ENCODE measurements at regions not wholly inside any gene's neighbourhood (a gene's known extent, or its start where the extent isn't known, plus 50 kb on each side); places are given as distances from the start of the nearest gene placed in this dataset.

DNA sequence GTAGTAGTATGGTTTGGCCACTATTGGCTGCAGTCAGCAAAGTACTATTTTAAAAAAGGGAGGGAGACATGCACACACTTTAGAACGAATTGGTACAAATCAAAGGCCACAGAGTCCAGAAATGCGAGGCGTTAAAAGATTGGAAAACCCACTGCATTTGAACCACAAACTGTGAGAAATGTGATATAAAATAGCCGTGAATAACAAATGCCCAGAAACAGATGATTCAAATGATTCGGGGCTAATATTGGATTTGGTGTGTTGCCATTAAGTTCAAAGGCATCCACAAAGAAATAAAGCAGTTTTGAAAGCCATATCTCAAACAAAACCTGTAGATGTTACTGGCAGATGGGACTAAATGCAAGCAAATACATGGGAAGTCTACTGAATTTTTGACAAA, 140.9 kb upstream of the HMHB1 start:
- Histone ChIP-seq H3K27ac (no peak overlapping the region), H3K36me3 (no peaks in the 10 kb centered on the region), H3K4me1 (no peaks in the 10 kb centered on the region), H3K9me3 (no peaks in the 10 kb centered on the region), H3K27me3 (no peaks in the 10 kb centered on the region), H3K9ac (ENCODE audit: low read depth in 2 of 2, low read length in 2 of 2) (no peak overlapping the region), H3K4me3 (no peak overlapping the region)
- intact Hi-C loops (cut with DNase I), result no loop called here
- TF ChIP-seq, protein P1, sequence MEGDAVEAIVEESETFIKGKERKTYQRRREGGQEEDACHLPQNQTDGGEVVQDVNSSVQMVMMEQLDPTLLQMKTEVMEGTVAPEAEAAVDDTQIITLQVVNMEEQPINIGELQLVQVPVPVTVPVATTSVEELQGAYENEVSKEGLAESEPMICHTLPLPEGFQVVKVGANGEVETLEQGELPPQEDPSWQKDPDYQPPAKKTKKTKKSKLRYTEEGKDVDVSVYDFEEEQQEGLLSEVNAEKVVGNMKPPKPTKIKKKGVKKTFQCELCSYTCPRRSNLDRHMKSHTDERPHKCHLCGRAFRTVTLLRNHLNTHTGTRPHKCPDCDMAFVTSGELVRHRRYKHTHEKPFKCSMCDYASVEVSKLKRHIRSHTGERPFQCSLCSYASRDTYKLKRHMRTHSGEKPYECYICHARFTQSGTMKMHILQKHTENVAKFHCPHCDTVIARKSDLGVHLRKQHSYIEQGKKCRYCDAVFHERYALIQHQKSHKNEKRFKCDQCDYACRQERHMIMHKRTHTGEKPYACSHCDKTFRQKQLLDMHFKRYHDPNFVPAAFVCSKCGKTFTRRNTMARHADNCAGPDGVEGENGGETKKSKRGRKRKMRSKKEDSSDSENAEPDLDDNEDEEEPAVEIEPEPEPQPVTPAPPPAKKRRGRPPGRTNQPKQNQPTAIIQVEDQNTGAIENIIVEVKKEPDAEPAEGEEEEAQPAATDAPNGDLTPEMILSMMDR (IDR thresholded peaks at IDR 0.05), result no peak
- DNase-seq, result no peak

DNA sequence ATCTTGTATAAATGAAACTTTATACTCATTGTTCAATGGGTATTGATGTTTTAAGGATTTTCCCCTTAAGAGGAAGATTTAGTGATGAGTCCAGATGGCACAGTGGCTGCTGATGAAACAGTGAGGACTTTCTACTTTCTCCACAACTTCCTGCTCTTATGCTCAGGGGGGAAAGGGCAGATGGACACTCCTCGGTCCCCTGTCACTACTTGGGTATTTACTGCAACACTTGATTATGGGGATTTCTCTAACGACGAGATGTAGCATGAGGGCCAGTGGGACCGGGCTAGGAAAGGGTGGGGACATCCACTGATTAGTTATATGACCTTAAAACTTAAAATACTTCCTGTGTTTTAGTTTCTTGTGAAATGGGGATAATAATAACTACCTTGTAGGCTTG, 146.1 kb upstream of the HMHB1 start:
- no peaks in the 10 kb centered on the region for H3K9me3 ChIP-seq
- no peak overlapping the region for H3K4me3 ChIP-seq
- no peaks in the 10 kb centered on the region for H3K4me1 ChIP-seq
- intact Hi-C loops (cut with DNase I), result no loop called here
- DNase-seq, result no peak
- no peak overlapping the region for H3K27ac ChIP-seq
- H3K27me3 ChIP-seq, result no peaks in the 10 kb centered on the region
- TF ChIP-seq, protein P1 (IDR thresholded peaks at IDR 0.05), result no peak
- no peak overlapping the region for H3K9ac ChIP-seq (ENCODE audit: low read depth in 2 of 2, low read length in 2 of 2)
- H3K36me3 ChIP-seq, result no peaks in the 10 kb centered on the region

DNA sequence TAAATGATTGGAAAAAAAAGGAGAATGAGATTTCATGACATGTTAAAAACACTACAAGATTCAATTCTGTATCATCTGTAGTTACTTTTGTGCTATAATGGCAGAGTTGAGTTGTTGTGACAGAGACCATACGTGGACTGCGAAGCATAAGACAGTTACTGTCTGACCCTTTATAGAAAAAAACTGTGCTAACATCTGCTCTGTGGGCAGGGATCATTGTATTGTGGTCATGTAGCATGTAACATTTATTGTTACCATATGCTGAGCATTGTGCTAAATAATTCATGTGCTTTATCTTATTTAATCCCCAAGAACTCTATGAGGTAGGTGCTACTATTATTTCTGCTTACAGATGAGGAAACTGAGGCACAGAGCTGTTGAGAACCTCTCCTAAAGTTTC, 147.3 kb upstream of the HMHB1 start:
- no peaks in the 10 kb centered on the region for H3K9me3 ChIP-seq

DNA sequence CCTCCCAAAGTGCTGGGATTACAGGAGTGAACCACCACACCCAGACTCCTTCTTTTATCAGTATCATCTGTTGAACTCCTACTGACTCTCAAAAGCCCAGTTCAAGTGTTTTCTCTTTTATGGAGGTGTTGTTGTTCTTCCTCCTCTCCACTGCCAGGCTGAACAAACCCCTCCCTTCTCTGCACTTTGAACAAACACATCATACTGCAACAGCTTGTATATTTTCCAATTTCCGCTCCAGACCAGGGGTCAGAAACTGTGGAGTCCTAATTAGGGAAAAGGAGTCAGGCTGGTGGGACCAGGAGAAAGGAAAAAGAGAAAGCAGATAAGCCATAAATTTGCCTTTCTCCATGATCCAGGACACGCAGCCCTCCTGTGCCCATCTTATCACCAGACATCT, 148.1 kb upstream of the HMHB1 start:
- H3K4me3 ChIP-seq, result no peak overlapping the region
- intact Hi-C loops (cut with DNase I), result no loop called here
- DNase-seq, result peak; percentile 27
- H3K9ac ChIP-seq (ENCODE audit: low read depth in 2 of 2, low read length in 2 of 2), result no peak overlapping the region
- no peaks in the 10 kb centered on the region for H3K27me3 ChIP-seq
- H3K4me1 ChIP-seq, result peaks cover 2% of the 10 kb centered on the region
- no peaks in the 10 kb centered on the region for H3K9me3 ChIP-seq
- no peaks in the 10 kb centered on the region for H3K36me3 ChIP-seq
- TF ChIP-seq, protein P1 (IDR thresholded peaks at IDR 0.05), result no peak
- H3K27ac ChIP-seq, result peak overlapping the region; percentile 35

More for the DNA sequence above, 147.3 kb upstream of the HMHB1 start:
- no peak for DNase-seq
- H3K4me1 ChIP-seq, result peaks cover 2% of the 10 kb centered on the region
- no peak overlapping the region for H3K27ac ChIP-seq
- no peak overlapping the region for H3K9ac ChIP-seq (ENCODE audit: low read depth in 2 of 2, low read length in 2 of 2)
- TF ChIP-seq, protein P1 (IDR thresholded peaks at IDR 0.05), result no peak
- intact Hi-C loops (cut with DNase I), result no loop called here
- no peak overlapping the region for H3K4me3 ChIP-seq
- H3K27me3 ChIP-seq, result no peaks in the 10 kb centered on the region
- H3K36me3 ChIP-seq, result no peaks in the 10 kb centered on the region

DNA sequence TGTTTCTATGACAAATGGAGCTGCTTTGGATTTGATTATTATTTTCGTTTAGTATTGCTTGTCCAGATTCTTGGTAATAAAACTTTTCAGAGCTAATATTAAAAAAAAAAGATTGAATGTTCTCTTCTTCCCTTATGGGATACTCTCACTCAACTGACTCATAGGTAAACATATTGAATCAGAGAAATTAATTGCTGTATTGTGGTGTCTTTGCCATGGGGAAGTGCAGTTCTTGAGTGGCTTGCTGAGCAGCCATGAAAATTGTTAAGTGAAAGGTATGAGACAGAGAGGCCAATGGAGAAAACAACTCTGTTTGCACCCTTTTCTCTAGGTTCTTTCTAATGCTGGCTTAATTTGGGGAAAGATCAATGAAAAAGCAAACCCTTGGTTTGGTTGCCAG, 149.9 kb upstream of the HMHB1 start:
- Histone ChIP-seq H3K4me3 (no peak overlapping the region), H3K27ac (no peak overlapping the region), H3K9ac (ENCODE audit: low read depth in 2 of 2, low read length in 2 of 2) (no peak overlapping the region), H3K36me3 (no peaks in the 10 kb centered on the region), H3K4me1 (peaks cover 2% of the 10 kb centered on the region), H3K27me3 (no peaks in the 10 kb centered on the region), H3K9me3 (no peaks in the 10 kb centered on the region)
- no peak for DNase-seq
- TF ChIP-seq, protein P1 (IDR thresholded peaks at IDR 0.05), result no peak
- intact Hi-C loops (cut with DNase I), result no loop called here

DNA sequence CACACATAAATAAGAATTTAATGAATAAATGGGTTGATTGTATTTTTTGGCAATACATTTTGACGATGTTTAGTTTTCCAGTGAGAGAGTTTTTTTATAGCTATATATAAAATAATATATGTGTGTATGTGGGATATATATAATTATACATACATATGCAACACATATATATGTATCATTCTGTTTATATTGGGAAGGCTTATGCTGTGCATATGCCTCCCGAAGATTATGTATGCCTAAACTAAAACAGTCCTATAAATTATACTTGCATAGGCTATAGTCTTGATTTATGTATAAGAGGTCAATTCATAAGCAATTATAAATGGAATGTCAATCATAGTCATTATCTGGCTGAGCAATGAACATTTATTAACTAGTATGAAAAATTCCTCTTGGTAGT, 151.3 kb upstream of the HMHB1 start:
- TF ChIP-seq, protein P1 (IDR thresholded peaks at IDR 0.05), result no peak
- H3K4me1 ChIP-seq, result peaks cover 2% of the 10 kb centered on the region
- no peak for DNase-seq
- H3K27me3 ChIP-seq, result no peaks in the 10 kb centered on the region
- no peaks in the 10 kb centered on the region for H3K9me3 ChIP-seq
- no peaks in the 10 kb centered on the region for H3K36me3 ChIP-seq
- intact Hi-C loops (cut with DNase I), result no loop called here
- no peak overlapping the region for H3K4me3 ChIP-seq
- H3K9ac ChIP-seq (ENCODE audit: low read depth in 2 of 2, low read length in 2 of 2), result no peak overlapping the region
- no peak overlapping the region for H3K27ac ChIP-seq

Data from colonic mucosa (tissue), 4 donors.